ENCODE measurements at regions not wholly inside any gene's neighbourhood (a gene's known extent, or its start where the extent isn't known, plus 50 kb on each side); places are given as distances from the start of the nearest gene placed in this dataset.

DNA sequence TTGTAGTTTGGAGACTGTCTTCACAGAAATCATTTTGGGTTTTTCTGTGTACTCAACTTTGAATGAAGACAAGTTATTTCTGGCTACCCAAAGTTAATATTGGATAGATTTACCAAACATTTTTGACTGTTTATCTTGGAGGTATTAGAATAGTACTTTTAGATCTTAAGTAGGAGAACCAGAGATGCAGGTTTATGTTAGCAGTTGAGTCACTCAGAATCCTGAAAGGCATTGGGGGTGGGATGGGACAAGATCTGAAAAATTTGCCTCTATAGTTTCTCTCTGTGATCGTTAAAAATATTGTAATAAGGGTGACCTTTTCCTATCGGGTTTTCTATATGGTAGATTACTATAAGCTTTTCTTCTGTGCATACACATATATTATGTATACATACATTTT lies 112.3 kb downstream of the TTC6 start:
- TF ChIP-seq, protein P1, sequence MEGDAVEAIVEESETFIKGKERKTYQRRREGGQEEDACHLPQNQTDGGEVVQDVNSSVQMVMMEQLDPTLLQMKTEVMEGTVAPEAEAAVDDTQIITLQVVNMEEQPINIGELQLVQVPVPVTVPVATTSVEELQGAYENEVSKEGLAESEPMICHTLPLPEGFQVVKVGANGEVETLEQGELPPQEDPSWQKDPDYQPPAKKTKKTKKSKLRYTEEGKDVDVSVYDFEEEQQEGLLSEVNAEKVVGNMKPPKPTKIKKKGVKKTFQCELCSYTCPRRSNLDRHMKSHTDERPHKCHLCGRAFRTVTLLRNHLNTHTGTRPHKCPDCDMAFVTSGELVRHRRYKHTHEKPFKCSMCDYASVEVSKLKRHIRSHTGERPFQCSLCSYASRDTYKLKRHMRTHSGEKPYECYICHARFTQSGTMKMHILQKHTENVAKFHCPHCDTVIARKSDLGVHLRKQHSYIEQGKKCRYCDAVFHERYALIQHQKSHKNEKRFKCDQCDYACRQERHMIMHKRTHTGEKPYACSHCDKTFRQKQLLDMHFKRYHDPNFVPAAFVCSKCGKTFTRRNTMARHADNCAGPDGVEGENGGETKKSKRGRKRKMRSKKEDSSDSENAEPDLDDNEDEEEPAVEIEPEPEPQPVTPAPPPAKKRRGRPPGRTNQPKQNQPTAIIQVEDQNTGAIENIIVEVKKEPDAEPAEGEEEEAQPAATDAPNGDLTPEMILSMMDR (IDR thresholded peaks at IDR 0.05; ENCODE audit: insufficient read depth, low read depth, low read length): no peak
- TF ChIP-seq EZH2 (IDR thresholded peaks at IDR 0.05; ENCODE audit: insufficient read depth, low read length): no peak

Data from astrocyte (in vitro differentiated cells and primary cell).